Globus pallidus (tissue), 1 donor: ENCODE measurements at regions not wholly inside any gene's neighbourhood (a gene's known extent, or its start where the extent isn't known, plus 50 kb on each side); places are given as distances from the start of the nearest gene placed in this dataset.
"Not testable (repeated sequence)": the region's sequence is repeated elsewhere in the genome, so short reads cannot be mapped to it uniquely, and the experiment has no call there.

Experiments used
- DNase-seq: peaks from one replicate; pipeline ENCODE4 v3.0.0-alpha.2; 2015; ENCODE audit warnings: low spot score

- DNase-seq: no peak
Measured at GRCh38 chr7:9210114-9210513, 776.7 kb downstream of the NXPH1 start.

DNA sequence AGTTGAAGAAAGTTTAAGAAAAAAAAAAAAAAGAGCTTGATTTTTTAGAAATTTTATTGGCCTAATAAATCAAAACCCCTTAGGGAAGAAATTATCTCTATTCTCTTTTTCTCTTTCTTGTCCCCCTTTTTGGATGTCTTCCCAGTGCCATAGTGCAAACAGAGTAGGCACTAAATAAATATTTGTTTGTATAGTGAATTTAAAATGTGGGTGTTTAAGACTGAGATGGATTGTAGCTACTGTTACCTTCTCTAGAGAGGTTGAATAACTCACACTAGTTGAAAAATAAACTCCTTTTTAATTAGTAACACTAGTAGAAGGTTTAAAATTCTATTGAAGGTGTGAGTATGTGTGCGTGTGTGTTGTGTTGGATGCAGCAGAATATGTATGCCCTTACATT is 783.8 kb downstream of the NXPH1 start:
- DNase-seq: no peak

GRCh38 chr7:9226500-9226899 is 793.1 kb downstream of the NXPH1 start:
- DNase-seq: no peak

GRCh38 chr7:9231630-9232121 is 798.3 kb downstream of the NXPH1 start:
- peak; percentile 14 for DNase-seq

DNA sequence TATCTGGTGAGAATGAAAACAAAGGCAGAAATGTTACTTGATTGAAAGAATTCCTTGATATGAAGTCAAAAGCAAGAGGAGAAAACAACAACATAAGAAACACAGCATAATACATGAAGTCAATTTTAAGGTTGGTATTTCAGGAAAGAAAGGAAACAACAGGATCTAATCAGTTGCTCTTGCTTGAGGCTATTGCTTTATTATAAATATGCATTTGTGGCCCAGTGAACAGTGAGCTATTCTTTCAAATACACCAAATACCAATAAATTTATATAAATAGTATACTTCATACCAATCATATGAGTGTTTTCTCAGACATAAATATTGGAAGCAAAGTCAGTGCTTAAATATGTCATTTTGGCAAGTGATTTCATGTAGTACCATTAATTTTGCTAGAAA is 806.6 kb downstream of the NXPH1 start:
- no peak for DNase-seq

GRCh38 chr7:9241826-9242225 is 808.4 kb downstream of the NXPH1 start:
- DNase-seq: no peak

DNA sequence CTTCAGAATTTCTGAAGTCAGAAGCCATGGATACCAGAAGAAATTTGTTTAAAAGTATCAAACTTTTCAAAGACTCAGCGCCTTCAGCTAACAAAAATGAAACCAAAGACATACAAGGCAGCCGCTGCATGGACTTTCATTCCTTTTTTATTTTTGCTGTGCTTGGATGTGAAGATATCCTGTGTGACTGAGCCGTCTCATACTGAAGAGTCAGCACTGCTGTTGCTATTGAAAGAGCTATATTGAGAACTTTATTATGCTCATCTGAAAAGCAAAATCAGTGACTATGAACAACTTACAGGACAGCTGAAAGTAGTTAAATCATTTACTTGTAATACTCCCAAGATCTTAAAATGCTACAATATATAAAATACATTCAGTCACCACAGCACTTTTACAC is 809.2 kb downstream of the NXPH1 start:
- no peak for DNase-seq

DNA sequence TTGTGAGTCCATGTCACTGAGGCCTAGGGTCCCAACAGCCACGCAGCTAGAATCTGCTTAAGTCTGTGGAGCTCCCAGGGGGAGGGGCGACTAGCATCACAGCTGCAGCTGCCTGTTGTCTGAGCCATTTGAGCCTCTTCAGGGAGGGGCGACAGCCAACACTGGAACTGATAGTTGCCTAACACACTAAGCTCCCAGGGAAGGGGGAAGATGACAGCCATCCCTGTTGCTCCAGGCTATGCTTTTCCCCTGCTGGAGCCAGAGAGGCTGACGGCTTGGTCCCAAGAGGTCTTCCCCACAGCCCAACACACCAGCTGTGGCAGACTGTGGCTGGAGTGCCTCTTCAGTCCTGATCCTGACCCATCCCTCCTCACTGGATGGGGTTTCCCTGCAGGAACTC is 817.5 kb downstream of the NXPH1 start:
- DNase-seq: no peak

DNA sequence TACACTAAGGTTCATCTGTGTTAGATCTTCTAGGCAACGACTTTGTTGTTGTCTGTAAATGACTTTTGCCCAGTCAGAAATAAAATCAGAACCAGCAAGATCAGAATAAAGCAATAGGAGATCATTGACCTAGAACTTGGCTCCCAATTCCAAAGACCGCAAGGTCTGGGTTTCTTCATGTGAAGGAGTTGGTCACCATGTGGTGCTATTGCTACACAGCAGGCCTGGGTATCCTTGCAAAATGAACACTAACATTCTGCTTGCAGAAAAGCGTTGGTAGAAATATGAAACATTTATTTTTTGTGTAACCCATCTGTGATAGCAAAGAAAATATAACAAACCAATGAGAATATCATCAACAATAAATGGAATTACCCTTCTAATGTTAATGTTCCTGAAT is 831.0 kb downstream of the NXPH1 start:
- DNase-seq: no peak

- no peak for DNase-seq
Measured at GRCh38 chr7:9280088-9280487, 846.7 kb downstream of the NXPH1 start.

- DNase-seq: no peak
Measured at GRCh38 chr7:9283246-9283645, 849.8 kb downstream of the NXPH1 start.

DNA sequence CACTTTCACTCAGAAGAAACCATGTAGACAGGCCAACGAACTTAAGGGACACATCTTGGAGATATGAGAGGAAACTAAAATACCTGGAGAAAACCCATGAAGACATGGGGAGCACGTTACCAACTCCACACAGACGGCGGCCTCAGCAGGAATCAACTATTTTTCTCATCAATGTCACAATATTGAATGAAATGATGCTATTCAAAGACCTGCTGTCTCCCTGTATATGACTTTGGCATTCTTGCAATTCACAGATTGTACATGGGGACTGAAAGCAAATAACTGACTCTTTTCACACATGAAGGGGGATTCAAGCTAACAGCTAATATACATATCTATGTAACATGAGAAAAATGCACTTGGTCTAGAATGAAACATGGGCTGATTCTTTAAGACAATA is 869.0 kb downstream of the NXPH1 start:
- DNase-seq: no peak

GRCh38 chr7:9307131-9307530 is 873.7 kb downstream of the NXPH1 start:
- no peak for DNase-seq

DNA sequence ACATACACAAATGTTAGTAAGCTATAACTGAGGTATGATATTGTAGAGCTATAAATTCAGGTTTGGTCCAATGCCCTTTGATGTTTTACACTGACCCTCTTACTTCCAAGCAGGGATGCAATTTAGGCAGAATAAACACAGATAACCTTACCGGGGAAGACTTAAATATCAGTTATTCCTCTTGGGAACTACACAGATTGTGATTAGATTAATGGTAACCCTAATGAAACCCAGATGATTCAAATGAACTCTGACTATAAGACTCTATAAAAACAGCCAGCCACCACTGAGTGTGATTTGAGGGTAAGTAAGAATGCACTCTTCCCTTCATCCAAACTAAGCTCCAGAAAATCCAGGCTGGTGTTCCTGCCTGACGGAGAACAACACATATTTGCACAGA is 891.1 kb downstream of the NXPH1 start:
- no peak for DNase-seq

DNA sequence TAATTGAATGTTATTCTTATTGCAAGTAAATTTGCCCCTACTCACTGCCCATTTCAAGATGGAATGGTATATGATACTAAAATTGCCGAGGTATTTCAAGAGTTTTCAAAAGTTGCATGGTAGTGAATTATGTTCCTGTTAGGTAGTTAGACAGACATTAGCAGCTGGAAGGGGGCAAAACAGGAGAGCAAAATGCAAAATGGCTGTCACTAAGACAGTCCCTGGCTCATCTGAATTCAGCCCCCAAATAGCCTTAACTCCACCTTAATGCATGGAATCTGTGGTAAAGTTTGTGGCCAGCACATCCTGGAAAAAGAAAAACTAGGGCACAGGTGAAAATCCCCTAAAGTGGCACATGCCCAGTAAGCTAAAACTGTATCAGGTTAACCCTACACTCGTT is 894.9 kb downstream of the NXPH1 start:
- no peak for DNase-seq

- no peak for DNase-seq
Measured at GRCh38 chr7:9349625-9350024, 916.2 kb downstream of the NXPH1 start.

GRCh38 chr7:9391221-9391620 is 957.8 kb downstream of the NXPH1 start:
- DNase-seq: no peak

DNA sequence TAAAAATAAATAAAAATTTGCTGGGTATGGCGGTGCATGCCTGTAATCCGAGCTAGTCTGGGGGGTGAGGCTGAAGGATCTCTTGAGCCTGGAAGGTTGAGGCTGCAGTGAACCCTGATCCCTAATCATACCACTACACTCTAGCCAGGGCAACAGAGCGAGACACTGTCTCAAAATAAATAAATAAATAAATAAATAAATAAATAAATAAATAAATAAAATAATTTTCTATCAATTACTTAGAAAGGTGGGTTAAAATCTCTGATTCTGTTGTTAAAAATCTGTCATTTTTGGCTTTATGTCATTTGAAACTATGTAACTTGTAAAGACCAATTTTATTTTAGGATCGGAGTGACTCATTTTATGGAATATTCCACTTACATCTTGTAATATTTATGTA is 958.6 kb downstream of the NXPH1 start:
- no peak for DNase-seq

GRCh38 chr7:9404386-9404785 is 971.0 kb downstream of the NXPH1 start:
- not testable (repeated sequence) for DNase-seq

GRCh38 chr7:9407816-9408215 is 974.4 kb downstream of the NXPH1 start:
- DNase-seq: no peak

DNA sequence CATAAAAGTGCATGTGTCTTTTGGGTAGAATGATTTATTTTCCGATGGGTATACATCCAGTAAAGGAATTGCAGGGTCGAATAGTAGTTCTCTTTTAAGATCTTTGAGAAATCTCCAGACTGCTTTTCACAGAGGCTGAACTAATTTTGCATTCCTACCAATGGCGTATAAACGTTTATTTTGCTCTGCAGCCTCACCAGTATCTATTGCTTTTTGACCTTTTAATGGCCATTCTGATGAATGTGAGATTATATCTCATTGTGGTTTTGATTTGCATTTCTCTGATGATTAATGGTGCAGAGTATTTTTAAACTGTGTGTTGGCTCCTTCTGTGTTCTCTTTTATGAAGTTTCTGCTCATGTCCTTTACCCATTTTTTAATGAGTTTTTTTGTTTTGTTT is 1020.1 kb downstream of the NXPH1 start:
- DNase-seq: no peak

DNA sequence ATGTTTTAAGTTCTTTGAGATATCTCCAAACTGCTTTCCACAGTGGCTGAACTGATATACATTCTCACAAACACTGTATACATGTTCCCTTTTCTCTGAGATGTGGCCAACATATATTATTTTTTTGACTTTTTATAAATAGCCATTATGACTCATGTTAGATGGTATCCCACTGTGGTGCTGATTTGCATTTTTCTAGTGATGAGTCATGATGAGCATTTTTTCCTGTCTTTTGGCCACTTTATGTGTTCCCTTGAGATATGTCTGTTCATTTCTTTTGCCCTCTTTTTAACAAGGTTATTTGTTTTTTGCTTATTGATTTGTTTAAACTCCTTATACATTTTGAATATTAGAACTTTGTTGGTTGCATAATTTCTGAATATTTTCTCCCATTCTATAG is 1055.1 kb downstream of the NXPH1 start:
- no peak for DNase-seq

DNA sequence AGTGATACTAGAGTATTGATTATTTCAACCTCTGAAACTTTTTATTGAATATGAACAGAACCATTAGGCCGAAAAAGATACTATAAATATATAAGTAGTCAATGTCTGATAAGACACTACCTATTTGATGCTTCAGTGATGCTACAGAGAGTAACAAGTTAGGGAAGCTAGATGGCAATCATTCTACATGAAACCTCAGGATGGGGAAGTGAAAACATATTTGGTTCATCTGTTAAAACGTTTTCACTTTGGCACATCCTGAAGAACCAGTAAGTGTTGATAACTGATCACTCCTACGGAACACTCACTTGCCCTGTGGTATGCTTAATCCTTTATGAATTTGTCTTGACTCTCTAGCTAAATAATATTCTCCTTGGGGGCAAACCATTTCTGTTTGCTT is 1064.9 kb downstream of the NXPH1 start:
- DNase-seq: no peak

- no peak for DNase-seq
Measured at GRCh38 chr7:9502269-9502668, 1068.9 kb downstream of the NXPH1 start.

GRCh38 chr7:9504678-9505077 is 1071.3 kb downstream of the NXPH1 start:
- no peak for DNase-seq
